Right lobe of liver (tissue), 6 donors: ENCODE measurements at regions not wholly inside any gene's neighbourhood (a gene's known extent, or its start where the extent isn't known, plus 50 kb on each side); places are given as distances from the start of the nearest gene placed in this dataset.
"Not testable (repeated sequence)": the region's sequence is repeated elsewhere in the genome, so short reads cannot be mapped to it uniquely, and the experiment has no call there.

Experiments used
- ATAC-seq, 4 donors: fragments of 200-7000 bp; cut with Tn5 transposase; one replicate each; pipeline ENCODE4 v1.9.1; 2020; ENCODE audit warnings: mild to moderate bottlenecking in 4 of 4, moderate library complexity in 4 of 4
- DNase-seq, 3 donors: peaks; one replicate each; pipeline ENCODE4 v3.0.0-alpha.2; 2020
- H3K27ac ChIP-seq, 3 donors: fragments of 200-600 bp; one replicate each; pipeline ENCODE4 v1.8.0; 2022
- H3K27me3 ChIP-seq, 2 donors: fragments of 200-600 bp; one replicate each; pipeline ENCODE4 v1.8.0; 2022
- H3K36me3 ChIP-seq, 4 donors: fragments of 200-600 bp; sonication (generic) in 1 of 4; one replicate each; pipeline versions ENCODE4 v1.5.1 to v1.8.0; 2017 to 2022; ENCODE audit warnings: control low read depth in 1 of 4
- H3K4me1 ChIP-seq, 4 donors: fragments of 200-600 bp; sonication (generic) in 1 of 4; one replicate each; pipeline versions ENCODE4 v1.5.1 to v1.8.0; 2017 to 2022; ENCODE audit warnings: control low read depth in 1 of 4
- H3K4me3 ChIP-seq, 3 donors: fragments of 200-600 bp; one replicate each; pipeline ENCODE4 v1.8.0; 2022
- H3K9me3 ChIP-seq, 4 donors: fragments of 200-600 bp; sonication (generic) in 1 of 4; one replicate each; pipeline versions ENCODE4 v1.5.1 to v1.8.0; 2017 to 2022; ENCODE audit warnings: control low read depth in 1 of 4
- CTCF ChIP-seq, 4 donors: fragments of 200-600 bp in 3 of 4; fragments of 450-650 bp in 1 of 4; IDR thresholded peaks; one replicate each; pipeline versions ENCODE4 v1.5.1 to v1.8.0; 2016 to 2022; ENCODE audit warnings: antibody characterized with exemption in 4 of 4, mild to moderate bottlenecking in 2 of 4
- POLR2A ChIP-seq: fragments of 450-650 bp; IDR thresholded peaks from one replicate; pipeline ENCODE4 v1.6.1; 2017; ENCODE audit warnings: antibody characterized with exemption, mild to moderate bottlenecking
- WGBS: methylation state at CpG from one replicate; pipeline ENCODE4 v1.1.6; 2018; ENCODE audit warnings: low coverage, low lambda C conversion rate; ENCODE audit not compliant: insufficient coverage; ENCODE audit errors: missing lambda C conversion rate; 5-methylcytosine and 5-hydroxymethylcytosine counted together
- intact Hi-C, 2 donors: fragments of 100-400 bp; cut with DNase I; formaldehyde crosslinking; loops; one replicate each; pipeline versions ENCODE4 v1.11.2 to v1.14.1; 2022
- donor health status: DM: no; HTN: yes; CAD: no.
- donor health status: DM: no; HTN: no; CAD: no.
- donor health status: DM: no; HTN: no; CAD: no.
- donor health status: DM: no; HTN: yes; CAD: no.
- donor health status: DM: no; HTN: yes; CAD: no.

GRCh38 chr10:37525410-37525809 lies 332.0 kb downstream of the ZNF248 start:
- H3K27ac ChIP-seq, H3K27me3 ChIP-seq, intact Hi-C loops, DNase-seq, H3K9me3 ChIP-seq, ATAC-seq, H3K36me3 ChIP-seq, H3K4me1 ChIP-seq, H3K4me3 ChIP-seq: not testable (repeated sequence)
- 16% methylated on average over 2 of the region's 2 CpGs for WGBS
- peak; percentile 33 to 51 (median 40) for TF ChIP-seq CTCF (IDR thresholded peaks at IDR 0.05)

GRCh38 chr10:37520488-37520887 lies 336.9 kb downstream of the ZNF248 start:
- Histone ChIP-seq H3K4me1 (no peaks in the 10 kb centered on the region), H3K36me3 (no peaks in the 10 kb centered on the region), H3K27me3 (no peaks in the 10 kb centered on the region), H3K4me3 (no peak overlapping the region), H3K27ac (no peak overlapping the region), H3K9me3 (no peaks in the 10 kb centered on the region)
- ATAC-seq (no peak), DNase-seq (no peak)
- TF ChIP-seq CTCF (IDR thresholded peaks at IDR 0.05), result no peak
- TF ChIP-seq POLR2A, result no peak
- 33% methylated on average over 2 of the region's 2 CpGs for WGBS
- intact Hi-C loops, result no loop called here

- H3K9me3 ChIP-seq, H3K4me3 ChIP-seq, H3K4me1 ChIP-seq, H3K36me3 ChIP-seq, DNase-seq, H3K27me3 ChIP-seq, ATAC-seq, intact Hi-C loops, H3K27ac ChIP-seq: not testable (repeated sequence)
- 73% methylated on average over 3 of the region's 3 CpGs for WGBS
Observed at GRCh38 chr10:37510520-37510919, 346.9 kb downstream of the ZNF248 start.

GRCh38 chr10:37496061-37496460 lies 361.3 kb downstream of the ZNF248 start:
- no peak for ATAC-seq
- no peaks in the 10 kb centered on the region for H3K9me3 ChIP-seq
- 56% methylated on average over 2 of the region's 3 CpGs for WGBS

GRCh38 chr10:37495415-37495814 lies 362.0 kb downstream of the ZNF248 start:
- no peak for ATAC-seq
- intact Hi-C loops, result no loop called here
- 43% methylated on average over 1 of the region's 1 CpG for WGBS
- H3K4me3 ChIP-seq, result no peak overlapping the region
- no peaks in the 10 kb centered on the region for H3K9me3 ChIP-seq
- H3K27me3 ChIP-seq, result no peaks in the 10 kb centered on the region
- no peak overlapping the region for H3K27ac ChIP-seq
- DNase-seq, result no peak
- no peaks in the 10 kb centered on the region for H3K36me3 ChIP-seq
- H3K4me1 ChIP-seq, result no peaks in the 10 kb centered on the region
- peak in 3 of 4 donors; percentile 27 to 44 (median 29) for TF ChIP-seq CTCF (IDR thresholded peaks at IDR 0.05)
- TF ChIP-seq POLR2A, result no peak

More at GRCh38 chr10:37496061-37496460, 361.3 kb downstream of the ZNF248 start:
- TF ChIP-seq POLR2A (no peak), CTCF (IDR thresholded peaks at IDR 0.05) (no peak)
- H3K27ac ChIP-seq, result no peak overlapping the region
- H3K27me3 ChIP-seq, result no peaks in the 10 kb centered on the region
- no peaks in the 10 kb centered on the region for H3K4me1 ChIP-seq
- intact Hi-C loops, result no loop called here
- H3K36me3 ChIP-seq, result no peaks in the 10 kb centered on the region
- no peak for DNase-seq
- no peak overlapping the region for H3K4me3 ChIP-seq

GRCh38 chr10:37493185-37493796 lies 364.1 kb downstream of the ZNF248 start:
- ATAC-seq, DNase-seq, H3K27ac ChIP-seq, H3K27me3 ChIP-seq, intact Hi-C loops, H3K9me3 ChIP-seq, H3K4me3 ChIP-seq, H3K4me1 ChIP-seq, H3K36me3 ChIP-seq: not testable (repeated sequence)
- 56% methylated on average over 3 of the region's 3 CpGs for WGBS
